NOMO-1 treated with dmso at 0.1 percent for 144 hours (cell line): ENCODE measurements at regions not wholly inside any gene's neighbourhood (a gene's known extent, or its start where the extent isn't known, plus 50 kb on each side); places are given as distances from the start of the nearest gene placed in this dataset.

Experiments used
- DNase-seq: peaks from one replicate; lab custom pipeline; 2025; ENCODE audit not compliant: unreplicated experiment; lab: John Stamatoyannopoulos, UW

DNA sequence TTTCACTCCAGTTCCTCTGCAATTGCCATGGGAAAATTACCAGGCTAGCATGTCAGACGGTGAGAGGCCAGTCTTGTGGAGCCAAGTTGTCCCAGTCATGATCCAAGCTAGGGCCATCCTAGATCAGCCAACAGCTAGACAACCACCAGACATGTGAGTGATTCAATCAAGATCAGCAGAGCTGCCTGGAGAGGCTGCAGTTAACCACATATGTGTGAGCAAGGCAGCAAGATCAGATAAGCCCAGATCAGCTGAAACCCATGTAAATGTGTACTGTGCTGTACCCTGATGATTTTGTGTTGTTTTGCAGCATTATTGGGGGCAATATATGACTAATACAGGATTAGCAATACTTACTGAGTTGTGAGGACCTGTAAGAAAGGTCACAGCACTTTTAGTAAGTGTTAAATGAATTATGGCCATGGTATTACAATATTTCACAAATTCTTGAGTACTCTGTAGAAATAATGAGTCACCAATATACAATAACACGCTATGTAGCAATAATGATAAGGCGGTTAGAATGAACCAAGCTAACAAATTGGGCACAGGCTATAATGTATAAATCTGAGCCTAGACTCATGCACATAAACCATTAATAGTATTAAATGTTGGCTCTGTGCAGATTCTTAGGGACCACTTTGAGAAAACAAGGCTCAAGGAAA lies 91.4 kb downstream of the SUDS3 start:
- DNase-seq = no peak

GRCh38 chr12:118472940-118473339 lies 96.6 kb downstream of the SUDS3 start:
- DNase-seq = no peak

DNA sequence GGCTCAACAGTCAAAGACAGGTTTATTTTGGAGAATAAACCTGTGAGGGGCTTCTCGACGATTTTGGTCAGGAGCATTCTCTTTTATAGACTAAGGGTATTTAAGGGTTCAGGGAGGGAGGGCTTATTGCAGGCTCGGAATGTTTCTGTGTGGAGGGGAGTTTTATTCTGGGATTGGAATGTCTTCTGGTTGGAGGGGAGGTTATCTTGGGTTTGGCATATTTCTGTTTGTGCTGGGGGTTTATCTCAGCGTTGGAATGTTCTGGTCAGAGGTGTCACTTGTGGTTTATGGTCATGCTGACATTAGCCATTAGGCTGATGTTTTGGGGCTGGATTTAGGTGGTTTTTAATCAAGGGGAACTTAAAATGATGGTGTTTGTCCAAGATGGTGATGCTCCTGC lies 103.9 kb downstream of the SUDS3 start:
- DNase-seq = no peak

DNA sequence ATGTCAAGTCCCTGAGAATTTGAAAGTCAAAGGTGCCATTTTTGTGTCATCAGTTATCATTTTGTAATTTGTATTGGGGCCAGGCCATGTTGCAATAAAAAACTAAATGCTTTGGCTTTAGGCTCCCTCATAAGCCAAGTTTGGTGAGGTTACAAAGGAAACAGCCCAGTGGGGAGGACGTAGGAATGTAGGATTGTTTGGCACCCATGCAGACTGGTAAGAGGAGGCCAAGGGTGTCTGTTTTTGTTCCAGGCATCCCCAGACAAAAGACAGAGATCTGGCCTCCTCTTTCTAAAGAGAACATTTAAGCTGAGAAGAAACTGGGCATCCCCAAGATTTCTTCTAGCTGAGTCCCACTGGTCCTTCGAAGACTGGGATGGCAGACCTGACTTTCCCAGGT lies 111.7 kb downstream of the SUDS3 start:
- DNase-seq = no peak

DNA sequence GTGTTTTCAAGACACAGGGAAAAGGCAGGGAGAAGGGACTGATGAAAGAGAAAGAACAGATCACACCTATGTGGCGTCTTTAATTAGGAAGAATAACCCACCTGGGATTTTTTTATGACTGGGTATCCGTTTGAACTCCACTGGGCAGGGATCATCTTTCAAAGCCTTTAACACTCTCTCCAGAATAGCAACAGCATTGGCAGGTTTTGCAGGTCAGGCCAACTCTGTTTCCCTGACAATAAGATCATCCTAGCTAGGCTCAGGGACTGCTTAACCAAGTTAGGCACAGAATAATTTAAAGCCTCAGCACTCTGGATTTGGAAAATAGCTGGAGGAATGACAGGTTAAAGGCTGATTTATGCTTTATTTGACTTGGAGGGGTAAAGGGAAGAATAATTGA lies 117.6 kb downstream of the SUDS3 start:
- DNase-seq = no peak

DNA sequence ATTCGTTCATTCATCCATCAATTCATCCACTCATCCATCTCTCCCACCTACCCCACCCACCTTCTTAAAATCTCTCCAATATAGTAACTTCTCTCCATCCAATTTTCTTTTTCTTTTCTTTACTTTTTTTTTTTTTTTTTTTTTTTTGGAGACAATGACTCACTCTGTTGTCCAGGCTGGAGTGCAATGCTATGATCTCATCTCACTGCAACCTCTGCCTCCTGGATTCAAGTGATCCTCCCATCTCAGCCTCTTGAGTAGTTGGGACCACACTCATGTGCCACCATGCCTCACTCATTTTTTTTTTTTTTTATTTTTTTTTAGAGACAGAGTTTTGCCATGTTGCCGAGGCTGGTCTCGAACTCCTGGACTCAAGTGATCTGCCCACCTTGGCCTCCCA lies 118.4 kb downstream of the SUDS3 start:
- DNase-seq = no peak

- DNase-seq = no peak
These were observed 118.9 kb downstream of the SUDS3 start for GRCh38 chr12:118495296-118495695.

DNA sequence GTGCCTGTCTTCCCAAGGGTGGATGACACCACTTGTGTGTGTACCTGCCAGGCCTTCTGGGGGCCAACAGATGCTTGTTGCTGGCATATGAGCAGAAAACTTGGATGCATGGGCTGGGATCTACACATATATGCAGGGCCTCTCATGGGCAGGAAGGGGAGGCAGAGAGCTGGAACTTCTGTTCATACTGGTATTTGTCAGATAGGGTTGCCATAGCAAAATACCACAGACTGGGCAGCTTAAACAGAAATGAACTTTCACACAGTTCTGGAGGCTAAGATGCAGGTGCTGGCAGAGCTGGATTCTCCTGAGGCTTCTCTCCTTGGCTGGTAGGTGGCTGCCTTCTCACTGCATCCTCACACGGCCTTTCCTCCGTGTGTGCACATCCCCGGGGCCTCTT lies 121.8 kb downstream of the SUDS3 start:
- DNase-seq = no peak

DNA sequence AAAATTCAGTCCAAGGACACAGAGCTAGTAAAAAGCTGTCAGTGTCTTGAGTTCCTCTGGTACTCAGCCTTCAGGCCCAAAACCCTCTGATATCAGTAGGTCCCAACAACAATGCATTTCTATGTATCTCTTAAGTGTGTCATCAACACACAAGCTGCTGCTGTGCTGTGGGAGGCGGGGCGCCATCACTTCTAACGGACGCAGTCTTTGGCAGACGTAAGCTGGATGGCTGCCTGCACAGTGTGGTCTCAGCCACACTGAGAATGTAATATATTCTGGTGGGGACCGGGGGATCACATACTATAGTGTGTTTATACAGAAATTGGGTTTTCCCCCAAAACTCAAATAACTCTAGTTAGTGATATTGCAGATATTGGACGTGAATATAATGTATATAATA lies 123.9 kb downstream of the SUDS3 start:
- DNase-seq = no peak

DNA sequence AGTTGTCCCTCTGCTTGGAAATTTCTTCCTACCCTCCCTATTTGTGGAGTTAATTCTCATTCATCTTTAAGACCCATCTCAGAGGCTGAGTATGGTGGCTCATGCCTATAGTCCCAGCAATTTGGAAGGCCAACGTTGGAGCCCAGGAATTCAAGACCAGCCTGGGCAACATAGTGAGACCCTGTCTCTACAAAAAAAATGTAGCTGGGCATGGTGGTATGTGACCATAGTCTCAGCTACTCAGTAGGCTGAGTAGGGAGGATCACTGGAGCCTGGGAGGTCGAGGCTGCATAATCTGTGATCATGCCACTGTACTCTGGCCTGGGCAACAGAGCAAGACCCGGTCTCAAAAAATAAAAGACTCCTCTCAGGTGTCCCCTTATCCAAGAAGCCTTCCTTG lies 125.1 kb downstream of the SUDS3 start:
- DNase-seq = no peak

- DNase-seq = no peak
These were observed 127.1 kb downstream of the SUDS3 start for GRCh38 chr12:118503476-118503875.

GRCh38 chr12:118512669-118513068 lies 136.3 kb downstream of the SUDS3 start:
- no peak for DNase-seq

DNA sequence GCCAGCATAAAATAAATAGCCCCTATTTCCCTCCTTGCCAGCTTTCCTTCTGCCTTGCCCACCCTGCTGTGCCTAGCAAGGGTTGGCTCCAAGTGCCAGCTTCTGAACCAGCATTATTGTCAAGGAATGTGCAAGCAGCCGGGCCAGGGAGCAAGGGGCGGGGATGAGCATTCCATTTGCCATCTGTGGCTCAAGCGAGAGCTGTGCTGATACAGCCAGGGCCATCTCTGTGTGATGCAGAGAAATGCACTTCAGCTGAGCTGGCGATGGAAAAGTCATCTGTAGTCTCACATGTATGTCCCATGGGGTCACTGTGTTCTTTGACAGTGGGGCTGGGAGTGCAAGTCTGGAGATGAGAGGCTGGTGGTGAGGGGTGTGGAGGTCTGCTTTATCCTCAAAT lies 137.3 kb downstream of the SUDS3 start:
- no peak for DNase-seq

- DNase-seq = no peak
These were observed 137.9 kb downstream of the SUDS3 start for GRCh38 chr12:118514297-118514696.

DNA sequence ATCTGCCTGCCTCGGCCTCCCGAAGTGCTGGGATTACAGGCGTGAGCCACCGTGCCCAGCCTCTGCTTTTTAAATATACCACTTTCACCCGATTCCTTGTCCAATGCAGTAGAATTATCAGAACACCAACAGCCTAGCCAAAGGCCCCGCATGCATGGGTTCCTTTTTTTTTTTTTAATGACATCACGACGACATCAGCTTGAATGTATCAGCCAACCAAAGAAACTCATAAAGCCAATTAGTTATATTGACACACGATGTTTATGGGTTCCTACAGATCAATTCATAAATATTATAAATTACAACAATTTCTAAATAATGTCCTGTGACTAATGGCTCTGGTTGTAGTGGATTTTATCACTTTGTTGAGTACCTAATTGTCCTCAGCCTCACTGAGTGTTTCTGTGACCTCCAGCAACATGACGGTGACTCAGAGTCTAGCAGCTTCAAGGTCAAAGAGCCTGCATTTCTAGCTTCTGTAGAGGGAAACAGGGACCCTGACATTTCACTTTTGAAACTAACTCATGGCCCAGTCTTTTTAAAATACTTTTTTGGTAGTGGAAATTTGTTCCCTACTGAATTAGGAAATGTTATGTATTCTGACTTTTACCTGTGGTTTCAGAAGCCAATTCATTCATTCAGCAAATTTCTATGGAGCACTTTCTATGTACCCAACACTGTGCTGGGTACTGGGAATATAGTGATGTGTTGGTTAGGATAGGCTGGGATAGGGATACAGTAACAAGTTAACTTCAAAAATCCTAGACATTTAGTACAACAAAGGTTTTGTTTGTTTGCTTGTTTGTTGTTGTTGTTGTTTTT lies 144.1 kb downstream of the SUDS3 start:
- no peak for DNase-seq

DNA sequence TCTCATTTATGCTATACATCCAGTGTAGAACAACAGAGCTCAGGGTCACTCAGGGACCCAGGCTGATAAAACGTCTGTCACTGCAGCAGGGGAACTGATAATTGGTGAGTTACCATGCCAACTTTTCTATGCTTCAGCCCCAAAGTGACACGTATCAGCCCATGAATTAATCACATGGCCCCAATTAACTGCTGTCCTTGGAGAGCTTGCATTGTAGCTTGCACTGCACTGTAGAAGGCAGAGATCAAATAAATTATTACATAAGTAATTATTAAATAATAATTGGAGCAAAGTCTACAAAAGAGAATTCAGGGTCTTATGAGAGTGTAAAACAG lies 144.6 kb downstream of the SUDS3 start:
- no peak for DNase-seq

DNA sequence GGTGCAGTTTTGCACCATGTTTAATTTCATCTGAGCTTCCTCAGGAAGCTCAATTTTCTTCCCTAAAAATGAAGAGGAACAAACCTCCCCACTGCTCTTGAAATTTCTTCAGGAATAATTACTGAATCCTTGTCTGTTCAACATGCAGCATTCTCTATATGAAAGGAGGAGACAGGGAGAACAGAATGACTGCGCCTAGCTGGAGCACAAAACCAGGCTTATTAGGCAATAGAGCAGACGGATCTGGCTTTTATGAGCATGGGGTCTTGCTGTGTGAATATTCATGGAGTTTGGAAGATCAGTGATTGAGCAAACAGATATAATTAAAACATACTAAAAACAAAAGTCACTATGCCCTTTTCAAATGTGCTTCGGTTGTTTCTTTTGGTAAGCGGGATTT lies 148.1 kb downstream of the SUDS3 start:
- no peak for DNase-seq

DNA sequence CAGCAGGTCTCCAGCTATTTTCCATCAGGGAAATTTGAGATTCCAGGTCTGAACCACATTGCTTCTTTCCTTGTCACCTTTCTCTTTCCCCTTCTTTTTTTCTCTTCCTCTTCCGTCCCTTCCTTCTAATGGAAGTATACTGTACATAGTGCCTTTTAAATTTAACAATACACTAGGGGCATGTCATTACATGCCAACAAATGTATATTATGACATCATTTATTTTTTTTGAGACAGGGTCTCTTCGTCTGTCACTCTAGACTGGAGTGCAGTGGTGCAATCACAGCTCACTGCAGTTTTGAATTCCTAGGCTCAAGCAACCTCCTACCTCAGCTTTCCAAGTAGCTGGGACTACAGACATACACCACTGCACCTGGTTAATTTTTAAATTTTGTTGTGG lies 148.9 kb downstream of the SUDS3 start:
- DNase-seq = no peak

DNA sequence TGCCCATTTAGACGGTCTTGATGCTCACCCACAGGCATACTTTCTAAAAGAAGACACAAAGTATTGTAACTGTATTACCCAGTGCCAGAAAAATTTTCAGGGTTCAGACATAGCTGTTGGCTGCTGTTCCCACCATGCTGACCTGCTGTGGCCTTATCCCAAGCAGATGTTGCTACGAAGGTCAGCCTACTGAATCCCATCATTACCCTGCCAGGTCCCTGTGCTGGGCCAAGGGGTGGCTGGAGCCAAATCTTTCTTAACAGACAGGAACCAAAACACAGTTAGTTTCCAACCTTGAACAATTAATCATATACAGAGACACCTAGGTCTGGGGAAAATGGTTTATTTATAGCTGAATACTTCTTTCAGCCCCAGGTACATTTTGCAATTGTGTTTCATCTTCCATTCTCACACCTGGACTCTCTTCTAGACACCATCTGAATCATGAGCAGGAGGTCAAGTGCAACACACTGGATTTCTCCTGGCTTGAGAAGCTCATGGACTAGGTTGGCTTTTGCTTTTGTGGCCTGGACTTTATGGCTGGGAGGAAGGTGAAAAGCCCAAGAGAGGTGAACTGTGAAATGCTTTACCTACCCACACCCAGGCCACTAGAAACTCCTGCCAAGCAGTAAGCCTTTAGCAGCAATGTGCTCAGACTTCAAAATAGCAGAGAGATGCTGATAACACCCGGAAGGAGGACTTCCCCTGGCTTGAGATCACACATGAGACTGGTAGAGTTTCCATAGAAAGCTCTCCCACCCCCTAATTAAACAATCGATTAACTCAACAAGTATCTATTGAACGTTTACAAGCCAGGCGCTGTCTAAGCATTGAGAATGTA lies 150.1 kb downstream of the SUDS3 start:
- DNase-seq = no peak

DNA sequence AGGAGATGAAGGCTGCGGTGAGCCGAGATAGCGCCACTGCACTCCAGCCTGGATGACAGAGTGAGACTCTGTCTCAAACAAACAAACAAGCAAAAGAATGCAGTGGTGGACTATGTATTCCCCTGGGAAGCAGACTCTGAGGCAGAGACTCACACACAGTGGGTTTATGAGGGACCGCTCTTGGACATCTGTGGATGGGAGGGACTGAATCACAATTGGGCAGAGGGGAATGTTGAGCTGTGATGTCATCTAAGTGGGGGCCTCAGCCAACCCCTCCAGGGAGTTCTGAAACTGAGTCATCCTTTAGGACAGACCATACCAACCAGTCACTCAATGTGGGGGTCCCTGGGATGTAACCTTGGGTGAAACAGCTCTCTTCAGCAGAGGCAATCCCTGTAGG lies 151.0 kb downstream of the SUDS3 start:
- no peak for DNase-seq

DNA sequence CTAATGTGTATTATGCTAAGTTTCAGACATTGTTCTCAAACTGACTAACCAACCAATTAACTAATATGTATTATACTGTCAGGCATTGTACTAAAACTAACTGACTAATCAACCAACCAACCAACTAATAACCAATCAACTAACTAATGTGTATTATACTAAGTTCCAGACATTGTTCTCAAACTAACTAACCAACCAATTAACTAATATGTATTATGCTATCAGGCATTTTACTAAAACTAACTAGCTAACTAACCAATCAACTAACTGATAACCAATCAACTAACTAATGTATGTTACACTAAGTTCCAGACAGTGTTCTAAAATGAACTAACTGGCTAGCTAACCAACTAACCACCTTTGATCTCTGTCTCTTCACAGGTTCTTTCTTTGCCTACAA lies 152.3 kb downstream of the SUDS3 start:
- DNase-seq = no peak

GRCh38 chr12:118534003-118534402 lies 157.6 kb downstream of the SUDS3 start:
- no peak for DNase-seq
